ENCODE measurements at regions not wholly inside any gene's neighbourhood (a gene's known extent, or its start where the extent isn't known, plus 50 kb on each side); places are given as distances from the start of the nearest gene placed in this dataset.

- ATAC-seq (replicated peaks) (no peak), DNase-seq (no peak)
- no peaks in the 10 kb centered on the region for H3K27me3 Mint-ChIP-seq
- no peak overlapping the region for H3K4me3 Mint-ChIP-seq
- no peaks in the 10 kb centered on the region for H3K36me3 Mint-ChIP-seq
- no peaks in the 10 kb centered on the region for H3K9me3 Mint-ChIP-seq
- no peak overlapping the region for H3K27ac Mint-ChIP-seq
- H3K4me1 Mint-ChIP-seq = no peaks in the 10 kb centered on the region
These were observed 438.2 kb downstream of the ETNK1 start for GRCh38 chr12:23063206-23063605.

- no peaks in the 10 kb centered on the region for H3K27me3 Mint-ChIP-seq
- H3K9me3 Mint-ChIP-seq = peaks cover 1 to 3% of the 10 kb centered on the region in 2 donors
- ATAC-seq (replicated peaks) (no peak), DNase-seq (no peak)
- H3K4me1 Mint-ChIP-seq = no peaks in the 10 kb centered on the region
- H3K36me3 Mint-ChIP-seq = no peaks in the 10 kb centered on the region
- H3K27ac Mint-ChIP-seq = no peak overlapping the region
- H3K4me3 Mint-ChIP-seq = no peak overlapping the region
These were observed 441.1 kb downstream of the ETNK1 start for GRCh38 chr12:23066095-23066494.

- Mint-ChIP-seq H3K4me3 (no peak overlapping the region), H3K36me3 (no peaks in the 10 kb centered on the region), H3K9me3 (peaks cover under 1 to 4% of the 10 kb centered on the region in 2 donors), H3K27ac (no peak overlapping the region), H3K4me1 (no peaks in the 10 kb centered on the region), H3K27me3 (no peaks in the 10 kb centered on the region)
- ATAC-seq (replicated peaks) (peak in 1 of 2 donors; percentile 51), DNase-seq (no peak)
These were observed 458.3 kb downstream of the ETNK1 start for GRCh38 chr12:23083267-23083666.

GRCh38 chr12:23084236-23084995 is 459.4 kb downstream of the ETNK1 start:
- H3K27ac Mint-ChIP-seq = no peak overlapping the region
- H3K9me3 Mint-ChIP-seq = peaks cover 4 to 5% of the 10 kb centered on the region in 2 donors
- ATAC-seq (replicated peaks) (peak in 1 of 2 donors; percentile 23), DNase-seq (no peak)
- no peaks in the 10 kb centered on the region for H3K27me3 Mint-ChIP-seq
- H3K36me3 Mint-ChIP-seq = no peaks in the 10 kb centered on the region
- H3K4me3 Mint-ChIP-seq = no peak overlapping the region
- no peaks in the 10 kb centered on the region for H3K4me1 Mint-ChIP-seq

GRCh38 chr12:23088594-23088993 is 463.6 kb downstream of the ETNK1 start:
- Mint-ChIP-seq H3K27me3 (no peaks in the 10 kb centered on the region), H3K36me3 (no peaks in the 10 kb centered on the region), H3K4me3 (no peak overlapping the region), H3K27ac (no peak overlapping the region), H3K4me1 (no peaks in the 10 kb centered on the region), H3K9me3 (peaks cover 4 to 13% of the 10 kb centered on the region in 2 donors)
- no peak for ATAC-seq (replicated peaks)
- no peak for DNase-seq

- no peak for ATAC-seq (replicated peaks)
- DNase-seq = no peak
- no peak overlapping the region for H3K27ac Mint-ChIP-seq
- H3K4me1 Mint-ChIP-seq = no peaks in the 10 kb centered on the region
- H3K4me3 Mint-ChIP-seq = no peak overlapping the region
- H3K9me3 Mint-ChIP-seq = peaks cover under 1 to 8% of the 10 kb centered on the region in 2 donors
- no peaks in the 10 kb centered on the region for H3K36me3 Mint-ChIP-seq
- H3K27me3 Mint-ChIP-seq = no peaks in the 10 kb centered on the region
These were observed 468.5 kb downstream of the ETNK1 start for GRCh38 chr12:23093488-23093887.

- no peak overlapping the region for H3K4me3 Mint-ChIP-seq
- H3K27ac Mint-ChIP-seq = no peak overlapping the region
- peaks cover 0 to 5% of the 10 kb centered on the region in 2 donors for H3K9me3 Mint-ChIP-seq
- no peaks in the 10 kb centered on the region for H3K4me1 Mint-ChIP-seq
- H3K27me3 Mint-ChIP-seq = no peaks in the 10 kb centered on the region
- DNase-seq = no peak
- H3K36me3 Mint-ChIP-seq = no peaks in the 10 kb centered on the region
- ATAC-seq (replicated peaks) = no peak
These were observed 471.4 kb downstream of the ETNK1 start for GRCh38 chr12:23096321-23096720.

- H3K9me3 Mint-ChIP-seq = no peaks in the 10 kb centered on the region
- H3K36me3 Mint-ChIP-seq = no peaks in the 10 kb centered on the region
- H3K4me3 Mint-ChIP-seq = no peak overlapping the region
- H3K27ac Mint-ChIP-seq = no peak overlapping the region
- H3K4me1 Mint-ChIP-seq = no peaks in the 10 kb centered on the region
- ATAC-seq (replicated peaks) (no peak), DNase-seq (no peak)
- no peaks in the 10 kb centered on the region for H3K27me3 Mint-ChIP-seq
These were observed 473.1 kb downstream of the ETNK1 start for GRCh38 chr12:23098110-23098509.

- Mint-ChIP-seq H3K27me3 (no peaks in the 10 kb centered on the region), H3K36me3 (no peaks in the 10 kb centered on the region), H3K27ac (no peak overlapping the region), H3K4me1 (no peaks in the 10 kb centered on the region), H3K9me3 (no peaks in the 10 kb centered on the region), H3K4me3 (no peak overlapping the region)
- no peak for ATAC-seq (replicated peaks)
- DNase-seq = no peak
These were observed 473.5 kb downstream of the ETNK1 start for GRCh38 chr12:23098517-23098916.

GRCh38 chr12:23099104-23099503 is 474.1 kb downstream of the ETNK1 start:
- Mint-ChIP-seq H3K36me3 (no peaks in the 10 kb centered on the region), H3K27me3 (no peaks in the 10 kb centered on the region), H3K4me1 (no peaks in the 10 kb centered on the region), H3K9me3 (no peaks in the 10 kb centered on the region), H3K4me3 (no peak overlapping the region), H3K27ac (no peak overlapping the region)
- ATAC-seq (replicated peaks) (no peak), DNase-seq (no peak)

- no peak for ATAC-seq (replicated peaks)
- no peaks in the 10 kb centered on the region for H3K4me1 Mint-ChIP-seq
- no peak overlapping the region for H3K4me3 Mint-ChIP-seq
- DNase-seq = no peak
- H3K9me3 Mint-ChIP-seq = no peaks in the 10 kb centered on the region
- H3K27ac Mint-ChIP-seq = no peak overlapping the region
- H3K36me3 Mint-ChIP-seq = no peaks in the 10 kb centered on the region
- H3K27me3 Mint-ChIP-seq = no peaks in the 10 kb centered on the region
These were observed 474.6 kb downstream of the ETNK1 start for GRCh38 chr12:23099604-23100003.

GRCh38 chr12:23108957-23109356 is 484.0 kb downstream of the ETNK1 start:
- no peak for DNase-seq

GRCh38 chr12:23113781-23114180 is 488.8 kb downstream of the ETNK1 start:
- ATAC-seq (replicated peaks) (no peak), DNase-seq (no peak)
- Mint-ChIP-seq H3K4me1 (no peaks in the 10 kb centered on the region), H3K4me3 (no peak overlapping the region), H3K9me3 (no peaks in the 10 kb centered on the region), H3K36me3 (no peaks in the 10 kb centered on the region), H3K27ac (no peak overlapping the region), H3K27me3 (no peaks in the 10 kb centered on the region)

More at GRCh38 chr12:23108957-23109356, 484.0 kb downstream of the ETNK1 start:
- Mint-ChIP-seq H3K4me3 (no peak overlapping the region), H3K27me3 (no peaks in the 10 kb centered on the region), H3K9me3 (no peaks in the 10 kb centered on the region), H3K27ac (no peak overlapping the region), H3K36me3 (no peaks in the 10 kb centered on the region), H3K4me1 (no peaks in the 10 kb centered on the region)
- ATAC-seq (replicated peaks) = no peak

GRCh38 chr12:23115984-23116383 is 491.0 kb downstream of the ETNK1 start:
- Mint-ChIP-seq H3K27ac (no peak overlapping the region), H3K4me3 (no peak overlapping the region), H3K36me3 (no peaks in the 10 kb centered on the region), H3K4me1 (no peaks in the 10 kb centered on the region), H3K27me3 (no peaks in the 10 kb centered on the region), H3K9me3 (peaks cover 0 to 3% of the 10 kb centered on the region in 2 donors)
- ATAC-seq (replicated peaks) (no peak), DNase-seq (no peak)

GRCh38 chr12:23126794-23127193 is 501.8 kb downstream of the ETNK1 start:
- Mint-ChIP-seq H3K27ac (no peak overlapping the region), H3K4me1 (no peaks in the 10 kb centered on the region), H3K27me3 (no peaks in the 10 kb centered on the region), H3K36me3 (no peaks in the 10 kb centered on the region), H3K9me3 (no peaks in the 10 kb centered on the region), H3K4me3 (no peak overlapping the region)
- DNase-seq = no peak
- peak in 1 of 2 donors; percentile 14 for ATAC-seq (replicated peaks)
